HG03103 (cell line): ENCODE measurements at regions not wholly inside any gene's neighbourhood (a gene's known extent, or its start where the extent isn't known, plus 50 kb on each side); places are given as distances from the start of the nearest gene placed in this dataset.
"Not testable (repeated sequence)": the region's sequence is repeated elsewhere in the genome, so short reads cannot be mapped to it uniquely, and the experiment has no call there.

ENCODE experiments used
- ATAC-seq: cut with Tn5 transposase; IDR thresholded peaks from one replicate; pipeline ENCODE4 v1.9.1; 2021; ENCODE audit warnings: low read depth; ENCODE audit not compliant: unreplicated experiment

DNA sequence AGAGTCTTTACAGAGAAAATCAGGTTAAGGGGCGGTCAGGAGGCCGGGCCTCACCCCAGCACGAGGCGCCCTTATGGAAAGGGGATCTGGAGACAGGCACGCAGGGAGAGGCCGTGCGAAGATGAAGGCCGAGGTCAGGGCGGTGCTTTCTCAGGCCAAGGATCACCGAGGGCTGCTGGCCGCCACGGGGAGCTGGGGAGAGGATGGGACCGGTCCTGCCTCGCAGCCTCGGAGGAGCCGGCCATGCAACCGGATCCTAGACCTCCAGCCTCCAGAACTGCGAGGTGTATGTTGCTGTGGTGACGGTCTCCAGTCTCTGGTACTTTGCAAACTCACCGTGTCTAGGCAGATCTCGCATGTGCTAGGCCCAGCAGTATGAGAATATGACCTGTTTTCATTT lies 138.2 kb upstream of the NKX1-1 start:
- ATAC-seq, result not testable (repeated sequence)

DNA sequence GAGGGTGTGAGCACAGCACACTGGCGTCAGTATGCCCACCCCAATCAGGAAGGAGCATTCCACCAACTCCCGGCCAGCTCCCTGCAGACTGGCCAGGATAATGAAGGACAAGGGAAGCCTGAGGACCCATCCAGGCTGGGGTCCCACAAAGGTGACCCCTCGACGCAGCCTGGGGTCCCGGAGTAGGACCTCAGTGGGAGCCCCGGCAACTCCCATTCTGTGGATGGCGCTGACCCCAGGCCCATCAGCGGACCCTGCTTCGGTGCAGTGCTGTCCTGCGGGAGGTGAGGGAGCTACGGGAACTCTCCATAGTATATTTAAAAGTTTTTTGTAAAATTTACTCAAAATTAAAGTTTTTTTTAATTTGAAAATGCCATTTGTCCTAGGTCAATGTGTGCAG lies 137.7 kb upstream of the NKX1-1 start:
- ATAC-seq, result no peak

DNA sequence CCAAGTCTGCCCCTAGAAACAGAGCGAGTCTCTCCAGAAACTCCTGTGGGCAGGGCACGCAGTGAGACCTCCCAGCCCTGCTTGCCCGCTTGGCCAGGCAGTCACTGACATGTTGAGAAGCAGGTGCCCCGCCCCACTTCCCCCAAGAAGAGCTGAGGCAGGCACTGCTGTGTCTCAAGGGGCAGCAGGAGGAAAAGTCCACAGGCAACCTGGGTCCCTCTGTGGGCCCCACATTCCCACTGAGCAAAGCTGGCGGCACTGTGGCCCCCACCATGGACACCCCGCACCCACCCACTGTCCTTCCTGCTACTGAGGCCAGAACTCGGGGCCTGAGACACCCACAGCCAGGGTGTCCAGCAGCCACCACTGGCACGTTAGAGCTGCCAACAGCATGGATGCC lies 137.3 kb upstream of the NKX1-1 start:
- ATAC-seq, result no peak

DNA sequence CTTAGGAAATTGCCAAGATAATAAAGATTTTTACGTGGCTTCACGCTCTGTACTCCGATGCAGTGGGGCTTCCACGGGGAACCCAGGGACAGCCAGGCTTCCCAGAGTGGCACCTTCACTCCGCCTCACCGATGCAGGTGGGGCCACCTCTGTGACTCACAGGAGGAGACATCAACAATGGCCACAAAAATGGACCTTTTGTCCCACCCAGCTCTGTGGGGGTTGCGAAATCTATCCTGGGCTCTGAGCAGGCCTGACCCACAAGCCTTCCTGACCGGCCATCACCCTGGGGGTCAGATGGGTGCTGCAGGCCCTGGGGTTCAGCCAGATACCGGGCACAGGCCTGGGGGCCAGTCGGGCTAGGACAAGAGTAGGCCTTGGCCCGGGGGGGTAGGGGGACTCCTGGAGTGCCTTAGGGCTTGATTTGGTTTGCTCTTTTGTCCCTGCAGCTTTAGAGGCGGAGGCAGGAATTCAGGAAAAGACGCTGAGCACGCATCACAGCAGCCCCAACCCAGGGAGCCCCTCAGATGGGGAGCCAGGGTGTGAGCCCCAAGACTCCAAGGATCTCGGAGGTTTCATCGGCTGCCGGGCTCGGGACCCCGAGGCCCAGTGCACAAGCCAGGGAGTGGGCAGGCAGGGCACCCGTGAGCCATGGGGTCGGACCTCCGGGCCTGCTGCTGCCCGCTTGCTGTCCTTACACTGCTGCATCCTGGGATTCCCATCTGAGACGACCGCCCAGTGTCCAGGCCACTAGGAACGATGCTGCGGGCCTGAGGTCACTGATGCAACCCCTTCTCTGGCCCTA lies 136.5 kb upstream of the NKX1-1 start:
- ATAC-seq, result no peak

DNA sequence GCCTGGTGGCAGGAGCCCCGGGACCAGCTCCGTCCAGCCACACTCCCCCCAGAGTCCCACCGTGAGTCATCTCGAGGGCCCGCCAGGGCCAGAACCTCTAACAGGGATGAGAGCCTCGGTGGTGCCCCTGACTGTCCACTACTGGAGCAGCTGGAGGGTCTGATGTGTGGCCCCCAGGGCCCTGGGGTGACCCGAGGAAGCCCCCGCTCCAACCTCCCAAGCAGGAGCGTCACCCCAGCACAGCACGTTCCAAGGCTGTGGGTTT lies 135.9 kb upstream of the NKX1-1 start:
- ATAC-seq, result no peak

DNA sequence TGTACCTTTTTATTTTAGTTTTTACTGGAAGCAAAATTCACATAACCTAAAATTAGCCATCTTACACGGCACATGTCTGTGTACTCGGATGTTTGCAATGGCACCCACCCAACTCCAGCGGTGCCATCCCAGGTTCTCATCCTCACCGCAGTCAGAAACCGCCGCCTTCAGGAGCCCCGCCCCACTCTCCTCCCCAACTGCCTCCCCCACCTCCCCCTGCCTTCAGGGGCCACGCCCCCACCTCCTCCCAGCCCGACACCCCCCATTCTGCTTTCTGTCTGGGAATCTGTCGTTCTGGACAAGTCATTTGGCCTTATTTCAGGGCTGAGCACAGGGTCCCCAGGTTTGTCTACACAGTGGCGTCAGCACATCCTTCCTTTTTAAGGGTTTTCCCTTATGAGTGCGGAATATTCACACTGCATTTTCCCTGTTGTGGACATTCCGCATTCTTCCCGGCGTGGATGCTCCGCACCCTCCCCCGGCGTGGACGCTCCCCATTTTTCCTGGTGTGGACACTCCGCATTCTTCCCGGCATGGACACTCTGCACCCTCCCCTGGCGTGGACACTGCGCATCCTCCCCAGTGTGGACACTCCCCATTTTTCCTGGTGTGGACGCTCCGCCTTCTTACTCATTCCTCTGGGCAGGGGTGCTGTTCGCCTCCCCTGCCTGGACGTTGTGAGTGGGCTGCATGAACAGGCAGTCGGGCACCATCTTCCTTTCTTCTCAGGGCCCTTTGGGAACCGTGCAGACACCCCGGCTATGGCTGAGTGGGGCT lies 135.4 kb upstream of the NKX1-1 start:
- ATAC-seq, result no peak

DNA sequence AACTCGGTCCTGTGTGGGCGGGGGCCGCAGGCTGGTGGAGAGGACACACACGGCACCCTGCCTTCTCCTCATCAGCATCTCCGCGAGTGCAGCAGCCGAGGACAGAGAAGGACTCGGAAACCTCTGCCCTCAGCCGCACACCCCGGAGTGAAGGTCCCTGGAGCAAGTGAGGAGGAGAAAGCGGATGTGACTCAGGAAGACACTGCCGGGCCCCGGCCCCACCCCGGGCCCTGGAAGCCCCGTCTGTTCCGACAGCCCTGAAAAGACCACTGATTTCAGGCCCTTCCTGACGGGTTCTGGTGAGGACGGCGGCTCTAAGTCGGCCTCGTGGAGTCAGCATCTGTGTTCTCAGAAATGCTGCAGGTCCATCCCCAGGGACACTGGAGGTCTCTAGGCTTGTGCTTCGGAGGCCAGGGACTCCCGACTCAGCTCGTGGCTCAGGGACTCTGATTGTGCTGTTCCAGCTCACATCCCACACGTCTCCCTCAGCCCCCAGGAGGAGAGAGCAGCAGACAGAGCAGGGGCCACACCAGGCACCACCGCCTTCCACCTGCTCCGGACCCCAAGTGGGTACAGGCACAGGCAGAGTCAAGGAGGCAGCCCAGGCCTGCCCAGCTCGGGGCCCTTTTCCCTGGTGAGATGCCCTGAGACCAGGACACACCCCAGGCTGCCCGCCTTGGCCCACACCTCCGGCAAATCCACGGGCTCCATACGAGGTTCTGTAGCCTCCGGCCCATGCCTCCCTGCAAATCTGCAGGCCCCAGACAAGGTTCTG lies 134.5 kb upstream of the NKX1-1 start:
- ATAC-seq, result no peak

DNA sequence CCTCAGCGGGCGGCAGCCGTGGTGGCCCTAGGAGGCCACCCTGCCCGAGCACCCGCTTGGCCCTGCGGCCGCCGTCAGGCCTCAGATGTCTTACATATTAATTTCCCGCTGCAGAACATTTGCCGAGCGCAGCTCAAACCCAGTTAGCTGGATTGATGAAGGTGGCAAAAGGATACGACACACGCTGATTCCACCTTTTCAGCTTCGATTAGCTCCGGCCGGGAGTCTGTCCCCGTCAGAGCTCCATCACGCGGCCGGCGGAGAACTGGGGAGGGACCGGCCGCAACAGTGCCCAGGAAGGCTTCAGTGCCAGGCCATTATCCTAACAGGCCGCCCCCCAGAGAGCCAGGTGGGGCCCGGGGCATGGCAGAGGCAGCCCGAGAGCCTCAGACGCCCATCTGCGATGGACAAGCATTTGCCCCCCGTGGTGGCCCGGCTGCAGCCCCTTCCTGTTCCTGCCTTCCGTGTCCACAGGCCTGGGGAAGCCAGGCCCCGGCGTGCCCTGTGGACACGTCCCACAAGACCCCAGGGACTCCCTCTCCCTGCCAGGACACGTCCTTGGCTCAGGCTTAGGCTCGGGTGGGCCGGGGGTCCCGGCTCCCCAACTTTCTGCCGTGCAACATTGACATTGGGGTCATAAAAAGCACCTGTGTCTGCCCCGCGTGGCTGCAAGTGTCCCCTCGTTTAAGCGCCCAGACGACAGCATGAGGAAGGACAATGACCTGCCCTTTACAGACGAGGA lies 133.8 kb upstream of the NKX1-1 start:
- ATAC-seq, result no peak

DNA sequence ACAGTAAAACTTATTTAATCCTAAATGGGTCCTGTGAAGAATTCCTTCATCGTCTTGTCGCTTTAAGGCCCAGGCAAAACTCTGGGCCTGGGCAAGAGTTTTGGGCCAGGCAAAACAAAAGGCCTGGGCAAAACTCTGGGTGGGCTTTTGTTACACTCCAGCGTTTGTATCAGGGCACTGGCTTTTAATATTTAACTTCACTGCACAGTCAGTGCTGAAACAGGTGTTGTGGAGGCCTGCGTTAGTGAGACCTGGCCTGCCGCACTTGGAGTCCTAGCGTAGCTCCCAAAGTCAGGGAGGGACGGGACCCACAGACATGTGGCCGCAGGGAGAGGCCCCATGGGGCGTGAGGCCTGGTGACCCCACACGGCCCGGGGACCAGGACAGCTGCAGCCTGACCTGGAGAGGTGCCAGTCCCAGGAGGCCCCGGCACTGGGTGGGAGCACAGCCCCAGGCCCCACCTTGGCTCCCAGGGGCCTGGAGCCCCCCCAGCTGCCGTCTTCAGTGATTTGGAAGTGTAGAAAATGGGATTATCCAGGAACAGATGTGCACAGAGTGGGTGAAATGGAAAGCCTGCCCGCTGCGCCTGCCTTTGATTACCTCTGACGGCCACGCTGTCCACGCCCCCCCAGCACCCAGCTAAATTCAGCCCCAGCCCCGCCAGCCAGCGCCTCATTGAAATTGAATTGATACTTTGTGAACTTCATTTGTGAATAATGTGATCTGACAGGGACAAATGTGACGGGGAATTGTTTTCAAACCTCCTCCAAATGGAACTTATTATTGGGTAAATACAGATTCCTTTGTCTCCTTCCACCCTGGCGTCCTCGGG lies 132.9 kb upstream of the NKX1-1 start:
- ATAC-seq, result no peak

DNA sequence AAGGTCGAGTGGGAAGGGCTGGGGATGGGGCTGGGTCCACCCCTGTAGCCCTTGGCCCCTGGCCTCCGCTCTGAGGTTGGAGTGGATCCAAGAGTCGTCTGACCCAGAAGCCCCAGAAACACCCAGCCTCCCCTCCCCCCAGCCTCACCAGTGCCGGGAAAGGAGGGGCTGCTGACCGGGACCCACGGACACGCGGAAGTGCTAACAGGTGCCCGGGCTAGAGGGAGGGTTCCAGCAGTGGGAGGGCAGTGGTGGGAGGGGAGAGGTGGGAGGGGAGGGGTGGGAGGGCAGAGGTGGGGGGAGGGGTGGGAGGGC lies 131.8 kb upstream of the NKX1-1 start:
- no peak for ATAC-seq

DNA sequence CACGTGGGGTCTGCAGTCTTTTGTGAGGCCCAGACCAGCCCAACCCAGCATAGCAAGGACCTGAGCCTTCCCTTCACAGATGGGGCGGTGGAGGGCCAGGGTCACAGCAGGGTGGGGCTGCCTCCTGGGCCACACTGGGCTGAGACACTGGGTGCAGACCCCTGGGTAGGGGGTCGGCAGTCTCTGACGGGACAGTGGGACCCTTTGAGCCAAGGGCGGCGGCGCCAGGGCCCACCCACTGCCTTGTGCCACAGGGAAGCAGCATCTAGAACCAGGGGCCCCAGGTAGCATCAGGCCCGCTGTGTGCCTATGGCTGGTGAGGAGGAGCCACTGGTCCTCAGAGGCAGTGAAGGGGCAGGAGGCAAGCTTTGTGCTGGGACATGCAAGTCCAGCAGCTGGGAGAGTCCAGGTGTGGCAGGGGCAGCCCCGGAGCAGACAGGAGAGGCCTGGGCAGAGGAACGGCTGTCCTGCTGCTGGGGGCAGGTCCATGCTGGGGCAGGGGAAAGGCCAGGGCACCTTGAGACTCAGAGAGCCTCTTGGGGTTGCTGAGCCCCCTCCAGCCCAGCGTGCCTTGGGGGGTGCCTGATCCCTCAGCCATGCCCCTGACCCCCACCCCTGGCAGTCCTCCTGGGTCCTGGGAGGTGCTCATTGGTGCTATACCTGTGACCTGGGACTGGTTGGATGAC lies 131.3 kb upstream of the NKX1-1 start:
- ATAC-seq, result no peak

DNA sequence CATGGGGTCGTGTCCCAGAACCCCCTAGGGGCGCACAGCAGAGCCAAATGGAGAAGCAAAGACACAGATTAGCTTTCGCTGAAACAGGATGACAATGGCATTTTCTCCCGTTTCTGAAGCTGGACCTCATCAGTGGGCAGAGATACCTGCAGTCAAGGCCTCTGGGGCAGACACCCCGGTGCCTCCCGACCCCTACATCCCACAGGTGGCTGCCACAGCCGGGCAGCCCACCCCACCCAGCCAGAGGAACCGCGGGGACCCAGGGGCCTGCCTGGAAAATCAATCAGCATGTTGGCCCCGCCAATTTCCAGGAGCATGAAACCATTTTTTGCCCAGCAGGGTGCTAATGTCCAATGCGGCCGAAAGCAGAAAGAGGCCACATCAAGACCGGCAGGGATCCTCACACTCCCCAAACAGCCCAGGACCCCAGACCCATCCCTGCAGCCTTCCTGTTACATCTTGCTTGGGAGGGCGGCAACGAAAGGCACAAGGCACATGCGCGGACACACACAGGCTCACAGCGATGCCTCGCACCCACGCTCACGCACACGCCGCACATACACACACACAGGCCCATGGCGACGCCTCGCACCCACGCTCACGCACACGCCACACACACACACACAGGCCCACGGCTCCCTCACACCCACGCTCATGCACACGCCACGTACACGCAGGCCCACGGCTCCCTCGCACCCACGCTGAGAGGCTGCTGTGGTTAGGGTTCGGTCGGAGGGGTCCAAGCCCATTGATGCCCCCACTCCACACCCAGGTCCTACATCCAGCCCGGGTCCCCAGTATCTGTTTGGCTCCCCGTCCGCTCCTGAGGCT lies 130.6 kb upstream of the NKX1-1 start:
- ATAC-seq, result no peak

DNA sequence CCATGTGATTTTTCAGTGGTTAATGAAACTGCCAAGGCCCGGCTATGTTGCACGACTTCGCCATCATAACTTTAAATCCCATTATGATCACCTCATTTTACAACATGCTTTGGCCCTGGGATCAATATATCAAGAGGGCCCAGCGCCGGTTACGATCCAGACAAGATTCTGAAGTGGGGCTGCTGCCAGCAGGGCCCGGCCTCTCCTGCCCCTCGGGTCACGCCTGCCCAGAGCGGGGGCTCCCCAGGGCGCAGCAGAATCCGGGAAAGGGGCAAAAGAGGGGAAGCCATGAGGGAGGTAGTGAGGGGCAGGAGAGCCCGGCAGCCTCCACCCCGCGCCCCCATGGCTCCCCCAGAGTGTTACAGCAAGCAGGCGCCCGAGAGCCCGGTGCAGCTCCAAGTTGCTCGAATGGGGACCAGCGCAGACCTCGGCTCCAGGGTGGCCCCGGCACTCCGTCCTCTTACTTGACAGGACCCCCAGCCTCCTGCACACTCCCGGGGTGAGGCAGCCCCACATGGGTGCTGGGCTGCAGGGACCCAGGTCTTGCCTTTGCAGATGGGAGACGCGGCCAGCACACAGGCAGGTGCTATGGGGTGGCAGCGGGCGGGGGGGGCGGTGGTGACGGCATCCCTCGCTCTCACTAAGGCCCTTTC lies 129.8 kb upstream of the NKX1-1 start:
- ATAC-seq, result no peak

DNA sequence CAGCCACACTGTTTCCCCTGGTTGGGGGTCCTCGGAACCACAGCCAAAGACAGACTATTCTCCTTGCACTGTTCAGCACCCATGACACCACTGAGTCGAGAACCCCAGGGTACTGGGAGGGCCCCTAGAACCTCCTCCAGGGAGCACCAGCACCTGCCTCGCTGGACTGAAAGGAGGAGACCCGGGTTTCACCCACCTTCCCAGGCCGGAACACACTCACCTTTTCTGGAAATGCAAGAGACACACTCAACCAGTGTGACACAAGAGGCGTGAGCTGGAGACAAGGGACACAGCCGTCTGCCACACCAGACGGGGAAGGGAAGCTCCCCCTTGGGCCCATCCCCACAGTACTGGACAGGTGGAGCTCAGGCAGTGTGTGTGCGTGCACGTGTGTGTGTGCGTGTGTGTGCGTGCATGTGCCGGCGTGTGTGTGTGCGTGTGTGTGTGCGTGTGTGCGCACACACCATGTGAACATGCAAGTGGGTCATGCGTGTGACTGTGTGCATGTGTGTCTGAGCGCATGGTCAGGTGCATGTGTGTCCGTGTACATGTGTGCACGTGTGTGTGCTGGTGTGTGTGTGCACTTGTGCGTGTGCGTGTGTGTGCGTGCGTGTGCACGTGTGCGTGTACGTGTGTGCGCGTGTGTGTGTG lies 128.8 kb upstream of the NKX1-1 start:
- no peak for ATAC-seq

DNA sequence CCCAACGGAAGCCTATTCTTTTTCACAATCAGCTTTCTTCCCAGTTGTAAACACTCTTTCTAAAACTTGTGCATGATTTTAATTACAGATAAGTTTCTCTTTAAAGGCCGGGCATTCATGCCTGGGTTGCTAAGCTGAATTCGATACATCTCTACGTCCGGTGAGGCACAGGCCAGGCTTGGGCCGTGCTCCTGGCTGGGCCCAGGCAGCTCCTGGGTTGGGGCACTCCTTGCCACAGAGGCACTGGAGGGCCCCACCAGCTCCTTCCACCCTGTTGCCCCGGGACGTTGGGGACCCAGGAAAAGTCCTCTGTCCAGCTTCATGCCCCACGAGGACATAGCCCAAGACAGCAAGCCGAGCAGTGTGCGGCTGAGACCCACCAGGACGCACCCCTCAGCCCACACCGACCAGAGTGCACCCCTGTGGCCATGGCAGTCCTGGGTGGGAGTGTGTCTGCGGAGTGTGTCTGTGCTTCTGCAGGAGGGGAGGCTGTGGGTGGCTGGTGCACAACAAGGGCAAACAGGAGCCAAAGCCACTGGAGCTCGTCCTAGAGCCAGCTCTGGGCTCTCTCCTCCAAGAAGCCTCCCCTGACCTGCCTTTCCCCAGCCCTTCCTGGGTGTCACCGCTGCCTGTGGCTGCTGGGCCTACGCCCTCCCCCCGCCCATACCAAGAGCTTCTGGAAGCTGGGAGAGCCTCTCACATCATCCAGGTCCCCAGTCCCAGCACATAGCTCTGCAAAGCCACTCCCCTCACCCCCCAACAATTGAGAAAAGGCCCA lies 128.0 kb upstream of the NKX1-1 start:
- no peak for ATAC-seq

DNA sequence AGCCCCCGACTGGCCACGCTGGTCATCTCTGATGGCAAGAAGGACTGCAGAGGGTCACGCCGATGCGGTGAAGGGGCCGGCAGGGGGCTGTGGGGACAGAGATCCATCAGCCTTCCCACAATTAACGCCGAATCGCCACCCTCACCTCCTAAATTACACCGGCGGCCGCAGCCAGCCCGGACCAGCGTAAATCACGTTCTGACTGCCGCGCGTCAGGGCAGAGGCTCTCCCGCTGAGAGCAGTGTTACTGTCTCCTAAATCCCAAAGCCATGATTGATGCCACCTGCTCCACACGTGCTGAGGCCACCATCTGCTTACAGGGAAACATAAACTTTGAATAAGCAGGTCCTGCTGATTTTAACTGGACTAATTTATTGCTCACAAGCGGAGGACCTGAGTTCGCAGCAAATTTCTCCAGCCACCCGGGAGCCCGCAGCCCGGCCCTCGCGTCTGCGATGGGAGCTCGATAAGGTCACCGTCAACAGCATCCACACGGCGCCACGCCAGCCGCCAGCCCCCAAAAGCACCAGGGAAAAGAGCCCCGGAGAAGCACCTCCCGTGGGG lies 127.3 kb upstream of the NKX1-1 start:
- ATAC-seq, result no peak
